ENCODE measurements at regions not wholly inside any gene's neighbourhood (a gene's known extent, or its start where the extent isn't known, plus 50 kb on each side); places are given as distances from the start of the nearest gene placed in this dataset.

GRCh38 chrX:2137882-2138281 lies 362.9 kb downstream of the DHRSX start (continued):
- TF ChIP-seq FOSL1 (IDR thresholded peaks at IDR 0.05; ENCODE audit: insufficient read depth, low read depth, low read length), result no peak
